Activated T-cell treated with anti-CD3 and anti-CD28 coated beads for 48 hours (primary cell): ENCODE measurements at regions not wholly inside any gene's neighbourhood (a gene's known extent, or its start where the extent isn't known, plus 50 kb on each side); places are given as distances from the start of the nearest gene placed in this dataset.
"Not testable (repeated sequence)": the region's sequence is repeated elsewhere in the genome, so short reads cannot be mapped to it uniquely, and the experiment has no call there.

Source experiments
- DNase-seq: peaks from one replicate; pipeline ENCODE4 v3.0.0-alpha.2; 2020; ENCODE audit warnings: low read depth

- DNase-seq: no peak
These were observed 95.3 kb upstream of the SNX9 start for GRCh38 chr6:157727629-157728182.

GRCh38 chr6:157728183-157728881 is 94.7 kb upstream of the SNX9 start:
- no peak for DNase-seq

GRCh38 chr6:157731221-157731620 is 91.8 kb upstream of the SNX9 start:
- no peak for DNase-seq

- no peak for DNase-seq
These were observed 91.0 kb upstream of the SNX9 start for GRCh38 chr6:157732007-157732406.

GRCh38 chr6:157732416-157733161 is 90.5 kb upstream of the SNX9 start:
- no peak for DNase-seq

GRCh38 chr6:157736555-157736954 is 86.5 kb upstream of the SNX9 start:
- DNase-seq: not testable (repeated sequence)

GRCh38 chr6:157741321-157741947 is 81.6 kb upstream of the SNX9 start:
- no peak for DNase-seq

DNA sequence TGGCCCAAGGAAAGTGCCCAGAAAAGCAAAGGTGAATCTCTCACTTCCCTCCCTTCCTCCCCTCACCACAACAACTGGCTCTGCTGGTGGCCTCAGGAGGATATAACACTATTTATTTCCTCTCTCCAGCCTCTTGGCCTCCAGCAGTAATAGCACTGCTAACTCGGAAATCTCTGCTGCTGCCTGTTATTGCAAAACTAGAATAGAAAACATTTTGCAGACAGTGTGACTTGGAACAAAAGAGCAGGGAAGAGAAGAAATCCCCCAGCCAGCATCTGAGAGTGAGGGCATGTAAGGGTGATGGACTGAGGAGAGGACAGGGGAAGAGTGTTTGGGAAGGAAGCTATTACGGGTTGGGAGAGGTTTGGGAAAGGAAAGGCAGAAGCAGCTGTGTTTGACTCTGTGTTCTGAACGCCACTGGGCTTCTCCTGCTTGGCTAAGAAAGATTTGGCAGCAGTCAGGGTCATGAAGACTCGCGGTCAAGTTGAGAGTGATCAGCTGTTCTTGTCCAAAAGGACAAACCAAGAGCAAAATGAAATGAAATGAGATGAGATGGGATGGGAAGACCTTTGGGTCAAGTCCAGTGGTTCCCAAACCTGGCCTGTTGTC is 81.0 kb upstream of the SNX9 start:
- DNase-seq: no peak

DNA sequence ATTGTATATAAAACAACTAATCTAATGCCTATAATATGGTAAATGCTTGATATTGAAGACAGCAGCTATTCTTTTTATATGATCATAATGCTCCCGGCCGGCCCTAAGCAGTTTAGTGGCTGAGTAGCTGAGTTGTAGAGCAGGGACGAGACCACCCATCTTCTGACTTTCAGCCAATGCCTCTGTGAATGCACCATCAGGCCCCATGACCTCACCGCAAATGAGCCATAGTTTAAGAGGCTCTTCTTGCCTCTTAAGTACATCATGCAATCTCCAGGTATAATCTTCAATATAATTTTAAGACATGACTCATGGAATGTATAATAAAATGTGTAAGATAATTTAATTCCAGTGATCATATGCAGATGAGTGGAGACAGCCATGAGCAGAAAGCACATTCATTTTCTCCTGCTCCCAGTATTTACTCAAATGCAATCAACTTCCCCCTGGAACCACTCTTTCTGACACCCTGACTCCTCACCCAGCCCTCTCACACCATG is 78.9 kb upstream of the SNX9 start:
- no peak for DNase-seq

GRCh38 chr6:157746897-157747296 is 76.1 kb upstream of the SNX9 start:
- DNase-seq: no peak

DNA sequence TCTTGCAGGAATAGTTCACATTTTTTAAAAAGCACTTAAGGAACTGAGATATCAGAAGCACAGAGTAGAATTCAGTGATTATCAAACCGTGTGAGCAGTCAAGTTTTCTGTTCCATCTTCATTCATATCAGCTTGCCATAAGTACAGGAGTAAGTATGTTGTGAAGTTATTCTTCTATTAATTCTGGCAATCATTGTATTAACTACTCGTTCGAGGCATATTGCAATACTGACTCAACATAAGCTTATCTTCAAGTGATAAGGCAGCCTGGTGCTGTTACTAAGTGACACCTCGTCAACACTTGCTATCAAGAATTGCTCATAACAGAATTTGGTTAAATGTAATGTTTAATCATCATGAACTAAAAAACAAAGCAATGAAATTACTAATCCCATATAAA is 75.7 kb upstream of the SNX9 start:
- DNase-seq: no peak

DNA sequence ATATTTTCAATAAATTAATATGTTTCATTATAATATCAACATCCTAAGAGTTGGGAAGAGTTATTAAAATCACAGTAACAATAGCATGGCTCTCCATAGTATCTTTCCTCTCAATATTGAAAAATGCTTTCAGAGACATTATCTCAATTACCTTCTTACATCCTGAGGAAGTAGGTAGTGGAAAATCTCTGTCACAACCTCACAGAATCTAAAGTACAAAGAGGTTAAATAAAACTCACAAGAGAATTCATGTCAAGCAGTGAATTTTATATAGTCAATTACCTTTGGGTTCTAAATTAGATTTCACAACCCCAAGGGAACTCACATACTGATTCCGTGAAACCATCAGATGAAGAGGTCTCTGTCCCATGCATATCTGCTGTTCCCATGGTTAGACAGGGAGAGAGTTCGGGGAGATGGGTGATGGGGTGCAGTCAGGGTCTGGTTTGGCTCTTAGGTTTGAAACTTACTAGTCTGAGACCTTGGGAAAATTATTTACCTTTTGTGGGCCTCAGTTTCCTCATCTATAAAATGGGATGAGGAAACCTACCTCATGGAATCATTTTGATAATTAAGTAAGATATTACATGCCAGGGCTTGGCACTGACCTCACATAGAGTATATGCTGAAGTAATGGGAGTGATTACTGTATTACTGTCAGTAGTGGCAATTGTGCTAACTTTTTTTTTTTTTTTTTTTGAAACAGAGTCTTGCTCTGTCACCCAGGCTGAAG is 74.0 kb upstream of the SNX9 start:
- DNase-seq: no peak

GRCh38 chr6:157750973-157751372 is 72.1 kb upstream of the SNX9 start:
- DNase-seq: not testable (repeated sequence)

DNA sequence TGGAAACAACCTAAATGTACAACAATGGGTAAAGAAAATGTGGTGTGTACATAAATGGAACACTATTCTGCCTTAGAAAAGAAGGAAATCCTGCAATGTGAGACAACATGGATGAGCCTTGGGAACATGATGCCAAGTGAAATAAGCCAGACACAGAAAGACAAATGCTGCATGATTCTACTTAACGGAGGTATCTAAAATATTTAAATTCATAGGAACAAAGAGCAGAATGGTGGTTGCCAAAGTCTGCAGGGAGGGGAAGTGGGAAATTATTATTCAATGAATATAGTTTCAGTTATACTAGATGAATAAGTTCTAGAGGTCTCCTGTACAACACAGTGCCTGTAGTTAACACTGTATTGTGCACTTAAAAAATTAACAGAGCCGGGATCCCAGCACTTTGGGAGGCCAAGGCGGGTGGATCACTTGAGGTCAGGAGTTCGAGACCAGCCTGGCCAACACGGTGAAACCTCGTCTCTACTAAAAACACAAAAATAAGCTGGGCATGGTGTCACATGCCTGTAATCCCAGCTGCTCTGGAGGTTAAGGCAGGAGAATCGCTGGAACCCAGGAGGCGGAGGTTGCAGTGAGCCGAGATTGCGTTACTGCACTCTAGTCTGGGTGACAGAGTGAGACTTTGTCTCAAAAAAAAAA is 71.4 kb upstream of the SNX9 start:
- no peak for DNase-seq

- not testable (repeated sequence) for DNase-seq
These were observed 70.2 kb upstream of the SNX9 start for GRCh38 chr6:157752879-157753278.

DNA sequence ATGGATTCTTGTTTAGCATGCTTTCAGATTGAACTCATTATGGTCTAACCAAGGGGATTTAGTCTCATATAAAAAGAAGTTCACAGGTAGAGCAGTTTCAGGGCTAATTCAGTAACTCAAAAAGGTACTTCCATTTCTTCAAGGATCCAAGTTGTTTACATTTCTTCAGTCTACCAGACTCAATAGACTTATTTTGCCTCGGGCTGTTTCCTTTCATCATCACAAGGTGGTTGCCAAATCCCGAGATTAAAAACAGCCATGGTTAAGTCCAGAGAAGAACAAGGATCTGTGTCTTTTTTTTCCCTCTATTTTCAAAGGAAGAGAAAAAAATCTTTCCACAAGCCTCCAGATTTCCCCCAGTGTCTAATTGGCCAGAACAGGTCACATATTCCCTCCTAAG is 69.8 kb upstream of the SNX9 start:
- DNase-seq: no peak

GRCh38 chr6:157753801-157754200 is 69.2 kb upstream of the SNX9 start:
- not testable (repeated sequence) for DNase-seq

DNA sequence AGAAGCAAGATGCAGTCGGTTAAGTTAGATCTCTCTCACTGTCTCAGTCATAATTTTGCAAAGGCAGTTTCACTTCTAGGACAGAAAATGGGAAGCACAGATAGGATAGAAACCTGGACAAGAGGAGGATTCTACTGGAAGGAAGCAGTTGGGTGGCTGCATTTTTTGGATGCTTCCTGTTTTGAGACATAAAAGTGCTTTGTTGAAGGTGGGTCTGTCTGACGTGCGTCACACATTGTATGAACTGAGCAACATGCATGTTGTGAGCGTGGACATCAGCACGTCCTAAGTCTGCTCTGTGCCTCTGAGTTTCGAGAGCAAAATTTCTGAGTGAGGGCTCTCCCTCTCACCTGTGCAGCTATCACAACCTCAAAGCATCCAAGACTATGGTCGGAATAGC is 68.7 kb upstream of the SNX9 start:
- DNase-seq: no peak

DNA sequence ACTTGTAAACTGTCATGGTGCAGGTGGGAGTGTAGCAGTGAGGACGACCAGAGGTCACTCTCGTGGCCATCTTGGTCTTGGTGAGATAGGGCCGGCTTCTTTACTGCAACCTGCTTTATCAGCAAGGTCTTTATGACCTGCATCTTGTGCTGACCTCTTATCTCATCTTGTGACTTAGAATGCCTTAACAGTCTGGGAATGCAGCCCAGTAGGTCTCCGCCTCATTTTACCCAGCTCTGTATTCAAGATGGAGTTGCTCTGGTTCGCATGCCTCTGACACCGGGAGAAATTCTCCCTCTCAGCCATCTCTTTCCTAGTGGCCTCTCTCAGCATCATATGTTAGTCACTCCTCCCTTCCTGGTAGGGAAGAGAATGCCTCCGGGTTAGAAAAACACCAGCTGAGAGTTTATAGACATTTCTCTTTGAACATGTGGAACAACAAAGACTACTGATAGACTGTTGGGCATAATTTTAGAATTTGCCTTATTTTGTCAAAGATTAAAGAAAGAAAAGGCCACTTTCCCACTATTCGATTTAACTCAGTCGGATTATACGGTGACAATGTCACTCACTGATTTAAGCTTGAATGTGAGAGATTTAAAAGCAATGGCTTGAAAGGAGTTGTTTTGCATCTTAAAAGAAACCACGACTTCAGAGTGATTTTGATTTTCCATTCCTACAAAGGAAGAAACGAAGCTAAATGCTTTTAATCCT is 67.9 kb upstream of the SNX9 start:
- DNase-seq: no peak

DNA sequence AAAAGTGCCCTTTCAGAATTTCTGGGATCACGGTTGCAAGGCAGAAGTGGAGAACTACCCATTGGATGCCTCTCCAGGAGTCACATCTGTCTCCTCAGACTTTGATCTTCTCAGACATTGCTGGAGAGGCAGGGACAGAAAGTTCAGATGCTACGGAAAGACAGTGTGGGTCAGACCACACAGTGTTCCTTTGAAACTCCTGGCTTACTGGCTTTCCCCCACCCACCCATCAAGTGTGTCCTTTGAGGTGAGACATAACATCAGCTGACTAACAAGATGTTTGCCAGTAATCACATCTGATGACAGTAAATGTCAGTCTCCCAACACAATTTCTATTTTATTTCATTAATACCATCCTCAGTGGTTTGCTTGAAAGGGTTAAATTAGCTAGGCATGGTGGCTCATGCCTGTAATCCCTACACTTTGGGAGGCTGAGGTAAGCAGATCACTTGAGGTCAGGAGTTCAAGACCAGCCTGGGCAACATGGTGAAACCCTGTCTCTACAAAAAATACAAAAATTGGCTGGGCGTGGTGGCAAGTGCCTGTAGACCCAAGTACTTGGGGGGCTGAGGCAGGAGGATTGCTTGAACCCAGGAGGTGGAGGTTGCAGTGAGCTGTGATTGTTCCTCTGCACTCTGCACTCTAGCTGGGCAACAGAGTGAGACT is 67.2 kb upstream of the SNX9 start:
- peak; percentile 57 for DNase-seq
